H1 (cell line): ENCODE measurements at regions not wholly inside any gene's neighbourhood (a gene's known extent, or its start where the extent isn't known, plus 50 kb on each side); places are given as distances from the start of the nearest gene placed in this dataset.

Experiments used
- CTCF ChIA-PET: fragments of 300-600 bp; sonication (Branson Sonifier 250); formaldehyde crosslinking; loops from one replicate; lab custom pipeline; 2021; ENCODE audit not compliant: partially characterized antibody; lab: Charles Lee
- POLR2A ChIA-PET: fragments of 300-600 bp; sonication (Branson Sonifier 250); formaldehyde crosslinking; loops from one replicate; lab custom pipeline; 2021; ENCODE audit warnings: inconsistent platforms; ENCODE audit not compliant: partially characterized antibody; lab: Charles Lee
- DNase-seq, 2 experiments: peaks; one replicate each; pipeline versions ENCODE4 v3.0.0 to v3.0.0-alpha.2; 2010 to 2022; ENCODE audit warnings: low spot score in 2 of 2, low read depth in 1 of 2, mixed read lengths in 1 of 2
- FAIRE-seq: peaks from 2 replicates; lab custom pipeline; 2011; peaks lifted over from hg19 to GRCh38; lab: Jason Lieb, UNC
- H2AFZ ChIP-seq: 2 replicates; pipeline ENCODE4 v1.8.1; 2012; ENCODE audit warnings: low read length, inconsistent platforms
- H2AK5ac ChIP-seq: 2 replicates; pipeline ENCODE4 v1.6.1; 2013; ENCODE audit warnings: low read depth, low read length
- H2BK120ac ChIP-seq: replicated peaks from 2 replicates; pipeline ENCODE3; 2013; ENCODE audit warnings: low read depth, low read length, inconsistent platforms
- H2BK12ac ChIP-seq: 2 replicates; pipeline ENCODE4 v1.6.1; 2013; ENCODE audit warnings: low read depth, low read length
- H2BK15ac ChIP-seq: 2 replicates; pipeline ENCODE4 v1.6.1; 2013; ENCODE audit warnings: low read length
- H2BK20ac ChIP-seq: 2 replicates; pipeline ENCODE4 v1.6.1; 2013; ENCODE audit warnings: low read length
- H2BK5ac ChIP-seq: 2 replicates; pipeline ENCODE4 v1.6.1; 2013; ENCODE audit warnings: low read depth, low read length
- H3K14ac ChIP-seq: 2 replicates; pipeline ENCODE4 v1.6.1; 2013; ENCODE audit warnings: inconsistent platforms; ENCODE audit not compliant: insufficient read length
- H3K18ac ChIP-seq: 2 replicates; pipeline ENCODE4 v1.6.1; 2013; ENCODE audit warnings: low read length; ENCODE audit errors: extremely low read depth
- H3K23ac ChIP-seq: 2 replicates; pipeline ENCODE4 v1.6.1; 2013; ENCODE audit warnings: inconsistent platforms; ENCODE audit not compliant: insufficient read length
- H3K23me2 ChIP-seq: 2 replicates; pipeline ENCODE4 v1.6.1; 2013; ENCODE audit warnings: low read depth, low read length
- H3K27ac ChIP-seq: 2 replicates; pipeline ENCODE4 v1.6.1; 2011; ENCODE audit warnings: low read depth, low read length, inconsistent platforms
- H3K27me3 ChIP-seq, 4 experiments: replicated peaks in 1 of 4; 1 replicate in 1 of 4; 2 replicates in 3 of 4; pipeline versions ENCODE4 v1.6.1 to v1.8.1; 2011 to 2013; ENCODE audit warnings: low read length in 3 of 4, mild to moderate bottlenecking in 3 of 4, inconsistent platforms in 2 of 4, mixed read lengths in 2 of 4, moderate library complexity in 1 of 4; ENCODE audit not compliant: control insufficient read depth in 3 of 4, insufficient read depth in 3 of 4; ENCODE audit errors: extremely low read depth in 1 of 4
- H3K36me3 ChIP-seq, 4 experiments: 2 replicates each; pipeline versions ENCODE4 v1.6.1 to v1.8.1; 2011 to 2013; ENCODE audit warnings: mild to moderate bottlenecking in 4 of 4, low read length in 3 of 4, moderate library complexity in 2 of 4, control low read depth in 1 of 4, inconsistent platforms in 1 of 4; ENCODE audit not compliant: insufficient read depth in 4 of 4, control insufficient read depth in 2 of 4
- H3K4ac ChIP-seq: replicated peaks from 2 replicates; pipeline ENCODE3; 2013; ENCODE audit warnings: low read length, low read depth, mixed read lengths, inconsistent platforms; ENCODE audit not compliant: insufficient read length
- H3K4me1 ChIP-seq, 4 experiments: replicated peaks in 1 of 4; 1 replicate in 1 of 4; 2 replicates in 3 of 4; pipeline versions ENCODE4 v1.6.1 to v1.8.1; 2011 to 2013; ENCODE audit warnings: low read length in 3 of 4, inconsistent platforms in 2 of 4, mixed read lengths in 1 of 4; ENCODE audit not compliant: insufficient read depth in 4 of 4, control insufficient read depth in 3 of 4
- H3K4me2 ChIP-seq, 2 experiments: 2 replicates each; pipeline versions ENCODE4 v1.6.1 to v1.8.1; 2011 to 2013; ENCODE audit warnings: low read depth in 2 of 2, low read length in 2 of 2, control low read depth in 1 of 2, inconsistent platforms in 1 of 2, mild to moderate bottlenecking in 1 of 2; ENCODE audit not compliant: insufficient read depth in 1 of 2
- H3K4me3 ChIP-seq, 4 experiments: fragments of 200-600, 300-600 bp in 1 of 4; sonication (generic), shearing (Covaris generic), sonication (Bioruptor Twin) in 1 of 4; 2 replicates each; pipeline versions ENCODE4 v1.5.1 to v1.8.1; 2011 to 2016; ENCODE audit warnings: low read length in 4 of 4, low read depth in 3 of 4, control low read depth in 2 of 4, inconsistent platforms in 2 of 4, mild to moderate bottlenecking in 2 of 4, mixed read lengths in 1 of 4, moderate library complexity in 1 of 4; ENCODE audit not compliant: insufficient read depth in 2 of 4; ENCODE audit errors: extremely low read depth in 1 of 4
- H3K56ac ChIP-seq: replicated peaks from 2 replicates; pipeline ENCODE3; 2013; ENCODE audit warnings: low read depth, mild to moderate bottlenecking, mixed read lengths, low read length, inconsistent platforms; ENCODE audit not compliant: insufficient read length
- H3K79me1 ChIP-seq: 2 replicates; pipeline ENCODE4 v1.6.1; 2013; ENCODE audit warnings: low read depth, low read length, control low read depth
- H3K79me2 ChIP-seq, 2 experiments: 2 replicates each; pipeline versions ENCODE4 v1.6.1 to v1.8.1; 2012 to 2013; ENCODE audit warnings: low read length in 2 of 2, mild to moderate bottlenecking in 2 of 2, inconsistent platforms in 1 of 2; ENCODE audit not compliant: insufficient read depth in 2 of 2, control insufficient read depth in 1 of 2
- H3K9ac ChIP-seq, 4 experiments: replicated peaks in 1 of 4; 1 replicate in 1 of 4; 2 replicates in 3 of 4; pipeline versions ENCODE4 v1.6.1 to v1.8.1; 2011 to 2013; ENCODE audit warnings: low read depth in 3 of 4, low read length in 3 of 4, control low read depth in 2 of 4, mild to moderate bottlenecking in 2 of 4, moderate library complexity in 2 of 4, inconsistent platforms in 1 of 4; ENCODE audit errors: extremely low read depth in 1 of 4
- H3K9me3 ChIP-seq, 2 experiments: 2 replicates each; pipeline versions ENCODE4 v1.6.1 to v1.8.1; 2012 to 2013; ENCODE audit warnings: mild to moderate bottlenecking in 2 of 2, moderate library complexity in 2 of 2, control low read depth in 1 of 2, inconsistent platforms in 1 of 2, low read depth in 1 of 2, low read length in 1 of 2, mixed read lengths in 1 of 2; ENCODE audit not compliant: insufficient read depth in 2 of 2
- H4K20me1 ChIP-seq, 2 experiments: replicated peaks in 1 of 2; 2 replicates each; pipeline versions ENCODE3 to v1.8.1; 2011 to 2013; ENCODE audit warnings: inconsistent platforms in 2 of 2, low read length in 2 of 2, mild to moderate bottlenecking in 1 of 2; ENCODE audit not compliant: insufficient read depth in 2 of 2, control insufficient read depth in 1 of 2
- H4K5ac ChIP-seq: 2 replicates; pipeline ENCODE4 v1.6.1; 2013; ENCODE audit warnings: low read length, low read depth, mixed read lengths, inconsistent platforms; ENCODE audit not compliant: insufficient read length
- H4K8ac ChIP-seq: 2 replicates; pipeline ENCODE4 v1.8.0; 2013; ENCODE audit warnings: mild to moderate bottlenecking, moderate library complexity, low read length, inconsistent platforms; ENCODE audit not compliant: insufficient read depth; ENCODE audit errors: extremely low read depth
- H4K91ac ChIP-seq: replicated peaks from 2 replicates; pipeline ENCODE3; 2013; ENCODE audit warnings: low read length, mixed read lengths, inconsistent platforms; ENCODE audit not compliant: insufficient read length
- ASH2L ChIP-seq: fragments of 200-600, 300-600 bp; sonication (generic); IDR thresholded peaks from one replicate; pipeline ENCODE4 v1.7.1; 2017; ENCODE audit warnings: low read length
- ATF2 ChIP-seq: IDR thresholded peaks from 2 replicates; pipeline ENCODE4 v1.6.1; 2012; ENCODE audit warnings: low read length, inconsistent platforms
- EGR1 ChIP-seq: IDR thresholded peaks from 2 replicates; pipeline ENCODE4 v1.6.1; 2011; ENCODE audit warnings: low read depth, low read length, borderline replicate concordance
- HDAC2 ChIP-seq, 2 experiments: fragments of 300-600 bp in 1 of 2; sonication (generic) in 1 of 2; IDR thresholded peaks; 2 replicates each; pipeline ENCODE4 v1.6.1; 2011 to 2012; ENCODE audit warnings: low read depth in 2 of 2, low read length in 2 of 2, mild to moderate bottlenecking in 2 of 2, moderate library complexity in 2 of 2, borderline replicate concordance in 1 of 2, inconsistent platforms in 1 of 2
- JUN ChIP-seq: IDR thresholded peaks from 2 replicates; pipeline ENCODE4 v1.6.1; 2011; ENCODE audit warnings: low read depth, mild to moderate bottlenecking, improper control_type of control experiment, low read length
- RFX5 ChIP-seq: IDR thresholded peaks from 2 replicates; pipeline ENCODE4 v1.6.1; 2011; ENCODE audit warnings: low read depth, low read length, improper control_type of control experiment, borderline replicate concordance
- RXRA ChIP-seq: IDR thresholded peaks from 2 replicates; pipeline ENCODE4 v1.6.1; 2011; ENCODE audit warnings: low read depth, mild to moderate bottlenecking, low read length, moderate library complexity; ENCODE audit not compliant: insufficient read depth
- SIN3A ChIP-seq, 2 experiments: IDR thresholded peaks in 1 of 2; conservative IDR thresholded peaks in 1 of 2; 2 replicates each; pipeline ENCODE4 v1.6.1; 2011 to 2012; ENCODE audit warnings: low read length in 2 of 2, improper control_type of control experiment in 1 of 2, low read depth in 1 of 2, mild to moderate bottlenecking in 1 of 2
- SIX5 ChIP-seq: IDR thresholded peaks from 2 replicates; pipeline ENCODE4 v1.6.1; 2011; ENCODE audit warnings: mild to moderate bottlenecking, low read depth, low read length
- SP2 ChIP-seq: IDR thresholded peaks from 2 replicates; pipeline ENCODE4 v1.6.1; 2012; ENCODE audit warnings: mild to moderate bottlenecking, low read length, inconsistent platforms
- SRF ChIP-seq: IDR thresholded peaks from 2 replicates; pipeline ENCODE4 v1.6.1; 2011; ENCODE audit warnings: mild to moderate bottlenecking, low read depth, low read length, moderate library complexity
- TF ChIP-seq, protein P1 (sequence below): IDR thresholded peaks from 2 replicates; pipeline ENCODE4 v1.6.1; 2011; ENCODE audit warnings: low read depth, mild to moderate bottlenecking, low read length; ENCODE audit not compliant: insufficient read depth

DNA sequence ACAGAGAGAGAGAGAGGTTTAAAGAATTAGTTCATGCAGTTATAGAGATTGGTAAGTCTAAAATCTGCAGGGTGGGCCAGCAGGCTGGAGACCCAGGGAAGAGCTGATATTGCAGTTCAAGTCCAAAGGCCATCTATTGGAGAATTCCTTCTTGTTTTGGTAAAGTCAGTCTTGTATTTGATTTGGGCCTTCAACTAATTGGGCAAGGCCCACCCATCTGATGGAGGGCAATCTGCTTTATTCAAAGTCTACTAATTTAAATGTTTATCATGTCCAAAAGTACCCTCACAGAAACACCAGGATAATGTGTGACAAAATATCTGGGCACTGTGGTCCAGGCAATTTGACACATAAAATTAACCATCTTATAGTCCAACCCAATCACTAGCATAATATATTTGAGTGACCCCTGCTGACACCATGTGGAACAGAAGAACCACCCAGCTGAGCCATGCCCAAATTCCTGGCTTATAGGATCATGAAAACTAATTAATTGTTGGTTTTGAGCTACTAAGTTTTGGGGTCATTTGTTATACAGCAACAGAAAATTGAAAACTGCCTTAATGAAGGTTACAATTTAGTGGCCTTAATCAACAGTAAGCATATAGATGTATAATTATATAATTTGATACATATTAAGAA is 109.1 kb upstream of the PLXNC1 start:
- H3K14ac ChIP-seq = no peak overlapping the region
- H2AFZ ChIP-seq = no peak overlapping the region
- no peak overlapping the region for H2BK15ac ChIP-seq
- no peaks in the 10 kb centered on the region for H3K27me3 ChIP-seq
- H3K36me3 ChIP-seq = no peaks in the 10 kb centered on the region; a peak in 1 of 8 replicates
- peaks cover 0 to 2% (median 0%) of the 10 kb centered on the region in 4 experiments; a peak in 2 of 7 replicates for H3K4me1 ChIP-seq
- H2BK120ac ChIP-seq = no peak overlapping the region
- no peaks in the 10 kb centered on the region for H4K20me1 ChIP-seq
- no peak overlapping the region for H3K56ac ChIP-seq
- no peak overlapping the region for H4K8ac ChIP-seq
- ChIA-PET CTCF (interaction anchor here (0.6 to 2.4 kb wide), 3 partner anchors 36 to 959 kb away, joined by 3 to 10 read pairs (median 9); no protein-coding TSS in a partner anchor), POLR2A (no interaction called here)
- H3K9me3 ChIP-seq = peaks cover 7% of the 10 kb centered on the region in 2 experiments; a peak in 2 of 4 replicates
- no peak overlapping the region for H3K9ac ChIP-seq
- FAIRE-seq = no peak
- no peak overlapping the region for H4K91ac ChIP-seq
- H3K4ac ChIP-seq = no peak overlapping the region
- H3K18ac ChIP-seq = no peak overlapping the region
- no peak overlapping the region for H2BK12ac ChIP-seq
- H3K79me2 ChIP-seq = no peaks in the 10 kb centered on the region
- no peak overlapping the region for H3K27ac ChIP-seq
- H4K5ac ChIP-seq = no peak overlapping the region
- H3K4me2 ChIP-seq = no peak overlapping the region
- no peak overlapping the region for H3K23ac ChIP-seq
- no peak overlapping the region for H2AK5ac ChIP-seq
- H3K23me2 ChIP-seq = no peaks in the 10 kb centered on the region
- no peak overlapping the region for H2BK20ac ChIP-seq
- no peak for DNase-seq
- H3K4me3 ChIP-seq = no peak overlapping the region
- no peaks in the 10 kb centered on the region for H3K79me1 ChIP-seq
- H2BK5ac ChIP-seq = no peak overlapping the region
- TF ChIP-seq EGR1 = no peak
- TF ChIP-seq SP2 = no peak
- TF ChIP-seq JUN = no peak
- TF ChIP-seq SIX5 = no peak
- no peak for TF ChIP-seq SRF
- no peak for TF ChIP-seq HDAC2 (IDR thresholded peaks at IDR 0.05; ENCODE audit: borderline replicate concordance in 1 of 2, low read depth in 2 of 2, low read length in 2 of 2)
- no peak for TF ChIP-seq ATF2
- TF ChIP-seq RFX5 = no peak
- TF ChIP-seq SIN3A (conservative IDR thresholded peaks at IDR 0.05 in 1 of 2, IDR thresholded peaks at IDR 0.05 in 1 of 2; ENCODE audit: low read depth in 1 of 2, low read length in 2 of 2) = no peak
- TF ChIP-seq, protein P1, sequence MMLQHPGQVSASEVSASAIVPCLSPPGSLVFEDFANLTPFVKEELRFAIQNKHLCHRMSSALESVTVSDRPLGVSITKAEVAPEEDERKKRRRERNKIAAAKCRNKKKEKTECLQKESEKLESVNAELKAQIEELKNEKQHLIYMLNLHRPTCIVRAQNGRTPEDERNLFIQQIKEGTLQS = no peak
- TF ChIP-seq RXRA = no peak
- no peak for TF ChIP-seq ASH2L
